NCI-H2081 treated with DMSO at 0.1 percent for 48 hours (cell line): ENCODE measurements at regions not wholly inside any gene's neighbourhood (a gene's known extent, or its start where the extent isn't known, plus 50 kb on each side); places are given as distances from the start of the nearest gene placed in this dataset.
"Not testable (repeated sequence)": the region's sequence is repeated elsewhere in the genome, so short reads cannot be mapped to it uniquely, and the experiment has no call there.

ENCODE experiments used
- DNase-seq: peaks from one replicate; lab custom pipeline; 2025; lab: John Stamatoyannopoulos, UW

GRCh38 chr14:89531661-89532335 lies 114.8 kb upstream of the FOXN3 start:
- DNase-seq: no peak

DNA sequence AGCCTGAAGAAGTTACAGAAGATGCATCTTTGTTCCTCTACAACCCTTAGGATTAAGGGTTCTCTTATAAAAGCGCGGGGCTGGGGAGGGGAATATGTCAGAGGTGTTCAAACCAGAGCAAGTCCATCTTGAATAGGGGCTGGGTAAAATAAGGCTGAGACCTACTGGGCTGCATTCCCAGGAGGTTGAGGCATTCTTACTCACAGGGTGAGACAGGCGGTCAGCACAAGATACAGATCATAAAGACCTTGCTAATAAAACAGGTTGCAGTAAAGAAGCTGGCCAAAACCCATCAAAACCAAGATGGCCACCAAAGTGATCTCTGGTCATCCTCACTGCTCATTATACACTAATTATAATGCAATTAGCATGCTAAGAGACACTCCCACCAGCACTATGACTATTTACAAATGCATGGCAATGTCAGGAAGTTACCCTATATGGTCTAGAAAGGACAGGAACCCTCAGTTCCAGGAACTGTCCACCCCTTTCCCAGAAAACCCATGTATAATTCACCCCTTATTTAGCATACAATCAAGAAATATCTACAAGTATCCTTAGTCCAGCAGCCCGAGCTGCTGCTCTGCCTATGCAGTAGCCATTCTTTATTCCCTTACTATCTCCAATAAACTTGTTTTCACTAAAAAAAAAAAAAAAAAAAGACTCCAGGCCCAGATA lies 108.1 kb upstream of the FOXN3 start:
- DNase-seq: no peak

GRCh38 chr14:89524412-89524811 lies 107.4 kb upstream of the FOXN3 start:
- no peak for DNase-seq

DNA sequence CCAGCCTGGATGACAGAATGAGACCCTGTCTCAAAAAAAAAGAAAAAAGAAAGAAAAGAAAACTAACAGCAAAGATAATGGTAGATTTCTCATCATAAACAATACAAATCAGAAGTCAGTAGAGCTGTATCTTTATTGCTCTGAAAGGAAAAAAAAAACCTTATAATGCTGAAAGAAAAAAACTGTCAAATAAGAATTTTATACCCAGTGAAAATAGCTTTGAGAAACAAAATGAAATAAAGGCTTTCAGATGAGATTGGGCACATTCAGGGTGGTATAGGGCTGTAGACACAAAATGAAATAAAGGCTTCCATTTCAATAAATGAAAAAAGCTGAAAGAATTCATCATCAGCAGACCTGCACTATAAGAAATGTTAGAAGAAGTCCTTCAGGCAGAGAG lies 105.0 kb upstream of the FOXN3 start:
- DNase-seq: no peak

DNA sequence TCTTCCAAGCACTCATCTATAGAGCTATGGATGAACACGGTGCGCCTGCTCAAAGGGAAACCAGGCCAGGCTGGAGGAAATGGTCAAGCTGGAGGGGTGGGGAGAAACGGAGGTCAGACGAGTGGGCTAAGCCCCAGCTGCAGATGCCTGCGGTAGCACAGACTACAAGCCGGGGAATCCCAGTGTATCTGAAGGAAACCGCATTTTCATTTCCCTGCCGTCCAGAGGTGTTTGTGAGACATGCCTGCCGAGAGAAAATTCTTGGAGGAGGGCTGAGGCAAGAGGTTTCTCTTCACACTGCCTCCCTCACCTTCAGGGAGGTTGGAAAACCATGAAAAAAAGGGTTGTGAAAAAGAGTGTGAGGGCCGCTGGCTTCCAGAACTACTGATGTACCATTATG lies 102.0 kb upstream of the FOXN3 start:
- DNase-seq: no peak

GRCh38 chr14:89516173-89516572 lies 99.1 kb upstream of the FOXN3 start:
- no peak for DNase-seq

- no peak for DNase-seq
Observed at GRCh38 chr14:89514601-89515000, 97.6 kb upstream of the FOXN3 start.

- DNase-seq: no peak
Observed at GRCh38 chr14:89509891-89510290, 92.9 kb upstream of the FOXN3 start.

- no peak for DNase-seq
Observed at GRCh38 chr14:89508863-89509262, 91.8 kb upstream of the FOXN3 start.

GRCh38 chr14:89507926-89508460 lies 91.0 kb upstream of the FOXN3 start:
- DNase-seq: no peak

DNA sequence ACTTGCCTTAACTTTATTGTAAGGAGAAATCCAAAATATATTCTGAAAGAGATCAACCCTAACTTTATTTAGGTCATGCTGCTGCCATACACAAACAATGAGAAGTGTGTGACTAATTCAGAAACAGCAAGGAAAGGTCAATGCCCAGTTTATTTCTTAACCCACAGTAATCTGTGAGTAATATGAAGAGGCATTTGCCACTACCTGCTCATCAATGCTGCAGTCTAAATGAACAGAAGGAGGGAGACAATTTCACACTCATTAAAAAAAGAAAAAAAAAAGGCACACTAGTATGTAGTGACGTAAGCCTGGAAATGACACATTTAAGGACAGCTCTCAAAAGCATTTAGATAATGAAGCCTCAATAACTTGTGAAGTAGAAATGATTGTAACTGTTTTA lies 90.5 kb upstream of the FOXN3 start:
- DNase-seq: no peak

DNA sequence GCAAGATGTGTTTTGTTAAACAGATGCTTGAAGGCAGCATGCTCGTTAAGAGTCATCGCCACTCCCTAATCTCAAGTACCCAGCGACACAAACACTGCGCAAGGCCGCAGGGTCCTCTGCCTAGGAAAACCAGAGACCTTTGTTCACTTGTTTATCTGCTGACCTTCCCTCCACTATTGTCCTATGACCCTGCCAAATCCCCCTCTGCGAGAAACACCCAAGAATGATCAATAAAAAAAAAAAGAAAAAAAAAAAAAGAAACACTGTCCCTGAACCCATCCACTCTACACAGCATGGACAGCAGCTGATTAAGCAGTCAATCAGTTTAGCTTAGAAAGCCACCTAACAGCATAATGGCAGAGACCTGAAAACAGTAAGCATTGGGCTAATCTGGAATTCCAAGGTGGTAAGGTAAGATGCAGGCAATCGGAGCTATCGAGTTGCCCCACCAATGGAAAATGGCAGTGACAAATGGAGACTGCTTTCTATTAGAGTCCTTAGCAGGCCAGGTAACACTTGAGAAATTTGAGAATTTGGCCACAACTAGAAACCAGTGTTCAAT lies 89.9 kb upstream of the FOXN3 start:
- DNase-seq: not testable (repeated sequence)

- DNase-seq: no peak
Observed at GRCh38 chr14:89504602-89505313, 87.7 kb upstream of the FOXN3 start.

DNA sequence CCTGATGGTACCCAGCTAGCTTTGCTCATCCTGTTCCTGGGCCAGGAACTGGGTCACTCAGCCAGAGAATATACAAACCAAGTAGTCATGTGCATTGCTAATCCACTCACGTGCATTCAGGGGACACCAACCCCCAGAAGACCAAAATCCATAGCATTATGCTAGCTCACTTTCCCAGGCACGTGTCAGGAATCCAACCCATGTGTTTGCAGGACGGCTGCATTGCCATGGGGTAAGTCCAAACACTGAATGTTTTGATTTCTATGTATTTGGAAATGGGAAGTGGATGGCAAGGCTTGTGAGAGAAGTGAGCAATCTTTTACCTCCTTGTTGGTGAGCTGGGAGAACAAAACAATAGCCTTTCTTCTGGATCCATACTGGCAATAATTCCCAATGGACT lies 87.1 kb upstream of the FOXN3 start:
- no peak for DNase-seq

DNA sequence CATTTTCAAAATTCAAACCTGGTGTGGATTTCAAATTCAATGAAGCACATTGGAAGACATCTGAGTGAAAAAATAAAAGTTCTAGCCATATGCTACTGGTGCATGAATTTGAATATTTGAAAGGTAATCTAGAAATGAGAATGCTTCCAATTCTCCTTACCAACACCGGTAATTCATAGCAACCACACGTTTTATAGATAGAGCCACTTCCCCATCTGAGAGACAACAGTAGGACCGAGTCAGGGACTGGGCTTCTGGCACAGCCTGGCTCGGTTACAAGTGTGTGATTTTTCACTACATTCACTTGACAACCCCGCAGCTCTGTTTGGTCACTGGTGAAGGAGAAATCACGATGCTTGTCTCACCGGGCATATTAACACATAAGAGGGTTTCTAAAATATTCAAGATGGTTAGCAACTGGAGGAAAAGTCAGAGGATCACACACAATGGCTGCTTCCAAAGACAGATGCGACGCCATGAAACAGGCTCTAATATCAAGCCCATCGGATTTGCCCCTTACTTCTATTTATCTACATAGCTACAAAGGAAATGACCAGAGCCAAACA lies 86.5 kb upstream of the FOXN3 start:
- DNase-seq: no peak

DNA sequence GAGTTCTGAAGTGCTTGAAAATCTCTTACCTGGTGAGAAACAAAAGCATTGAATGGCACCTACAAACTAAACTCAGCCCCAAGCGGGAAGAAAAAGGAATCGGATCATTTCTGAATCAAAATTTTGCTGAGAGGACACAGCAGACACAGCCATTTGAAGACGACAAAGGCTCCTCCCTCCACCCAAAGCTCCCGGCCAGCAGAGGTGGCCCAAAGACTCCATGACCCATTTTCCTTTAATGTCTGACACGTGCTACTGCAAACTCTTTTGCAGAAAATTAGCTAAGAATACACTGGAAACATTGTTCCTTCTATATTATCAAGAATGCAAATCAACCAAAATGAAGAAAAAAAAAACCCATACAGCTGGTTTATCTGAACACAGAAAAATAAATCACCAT lies 85.9 kb upstream of the FOXN3 start:
- no peak for DNase-seq

DNA sequence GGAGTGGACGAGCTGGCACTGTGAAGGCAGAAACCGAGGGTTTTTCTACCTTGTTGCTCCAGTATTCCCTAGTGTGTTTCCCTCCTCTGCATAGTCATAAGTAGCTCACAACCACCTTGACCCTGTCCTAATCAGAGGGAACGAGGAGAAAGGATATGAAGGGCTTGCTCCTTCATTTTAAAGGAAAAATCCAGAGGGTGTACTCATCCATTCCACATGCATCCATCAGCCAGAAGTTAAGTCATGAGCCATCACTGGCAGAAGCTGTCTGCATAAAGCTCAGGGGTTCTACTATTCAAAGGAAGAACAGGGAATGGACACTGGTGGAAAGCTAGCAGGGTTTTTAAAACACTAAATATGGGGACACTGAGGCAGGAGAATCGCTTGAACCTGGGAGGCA lies 84.3 kb upstream of the FOXN3 start:
- DNase-seq: no peak

DNA sequence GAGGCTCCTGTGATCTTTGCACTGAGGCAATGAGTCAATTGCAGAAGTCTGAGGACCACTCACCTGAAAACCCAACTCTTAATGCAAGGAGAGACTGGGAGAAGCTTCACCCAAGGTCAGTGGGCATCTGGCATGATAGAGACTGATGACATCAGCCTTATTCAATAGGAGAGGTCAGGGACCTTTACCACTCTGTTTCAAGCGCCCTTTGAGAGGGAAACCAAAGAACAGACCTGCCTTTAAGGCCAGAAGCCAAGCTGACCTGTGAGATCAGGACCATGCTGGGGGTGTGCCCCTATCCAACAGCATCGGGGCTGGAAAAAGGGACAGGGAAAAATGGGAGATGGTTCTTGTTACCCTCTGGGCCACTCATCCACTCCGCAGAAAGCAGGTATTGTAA lies 83.3 kb upstream of the FOXN3 start:
- no peak for DNase-seq

DNA sequence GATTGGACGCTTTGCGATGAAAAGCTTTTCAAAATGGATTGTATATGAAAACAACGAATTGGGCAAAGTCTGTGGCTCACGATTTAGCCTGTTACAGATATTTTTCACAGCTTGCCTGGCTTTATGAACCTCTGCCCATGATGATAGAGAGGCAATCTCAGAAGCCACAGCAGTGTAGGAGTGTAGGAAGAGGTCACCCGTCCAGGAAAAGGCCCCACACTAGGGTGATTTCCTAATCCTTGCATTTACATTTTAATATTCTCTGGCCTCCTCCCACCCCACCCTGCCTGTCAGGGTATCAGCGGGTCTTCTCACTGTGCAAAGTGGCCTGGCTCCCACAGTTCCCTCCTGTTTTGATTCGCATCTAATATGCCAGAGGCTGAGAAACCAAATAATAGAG lies 81.8 kb upstream of the FOXN3 start:
- no peak for DNase-seq

GRCh38 chr14:89495718-89496117 lies 78.7 kb upstream of the FOXN3 start:
- DNase-seq: no peak

DNA sequence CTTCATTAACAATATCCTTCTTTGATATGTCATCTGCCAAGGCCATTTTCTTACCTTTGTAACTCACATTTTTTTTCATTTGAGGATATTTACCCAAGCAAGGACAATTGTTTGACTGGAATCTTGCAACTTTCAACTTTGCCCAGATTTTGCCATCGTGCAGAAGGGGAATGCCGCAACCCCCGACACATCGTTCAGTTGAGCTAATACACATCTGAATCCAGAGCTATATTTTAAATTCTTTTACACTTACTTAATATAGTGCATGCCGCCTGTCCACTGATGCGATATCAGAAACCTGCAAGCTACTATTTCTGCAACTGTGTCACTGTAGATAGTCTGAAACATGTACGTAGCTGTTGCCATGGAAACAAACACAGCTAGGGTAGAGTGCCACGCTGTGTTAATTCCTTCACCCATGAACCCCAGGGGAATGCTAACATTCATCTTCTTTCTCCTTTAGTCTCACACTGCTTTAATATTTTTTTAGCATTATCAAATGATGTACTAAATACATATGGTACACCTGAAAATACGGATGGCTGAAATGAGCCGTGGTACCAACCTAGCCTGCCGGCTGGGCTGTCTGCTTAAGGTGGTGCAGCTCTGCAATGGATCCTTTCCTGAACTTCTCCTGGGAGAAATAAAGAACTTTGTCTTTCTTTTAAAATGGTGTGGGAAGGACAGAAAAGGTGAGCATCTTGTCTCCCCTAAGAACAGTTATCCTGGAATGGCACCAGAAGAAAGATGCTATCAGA lies 77.0 kb upstream of the FOXN3 start:
- DNase-seq: no peak

DNA sequence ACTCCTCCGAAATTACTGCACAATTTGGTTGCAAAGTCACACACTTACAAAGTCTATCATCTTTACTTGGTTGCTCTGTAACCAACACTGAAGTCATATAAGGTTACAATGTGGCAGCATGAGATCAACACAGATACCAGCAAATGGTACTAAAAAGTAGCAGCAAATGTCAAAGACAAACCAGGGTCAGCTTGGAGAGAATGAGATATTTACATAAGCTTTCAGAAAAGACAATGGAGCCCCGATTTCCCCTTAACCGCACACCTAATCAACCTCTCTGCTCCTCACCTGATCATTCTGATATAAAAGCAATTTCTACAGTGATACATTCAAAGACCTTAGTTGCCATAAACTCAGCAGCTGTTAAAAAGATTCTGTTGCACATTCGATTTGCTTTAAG lies 76.4 kb upstream of the FOXN3 start:
- DNase-seq: no peak
